ENCODE measurements at regions not wholly inside any gene's neighbourhood (a gene's known extent, or its start where the extent isn't known, plus 50 kb on each side); places are given as distances from the start of the nearest gene placed in this dataset.

- no peaks in the 10 kb centered on the region; the same call in 1 of the 2 replicates for H3K27me3 Mint-ChIP-seq (ENCODE audit: low read depth)
- CTCF ChIA-PET, result no interaction called here
- ATAC-seq (no peak), DNase-seq (ENCODE audit: low spot score) (no peak)
- H3K4me3 Mint-ChIP-seq, result no peak overlapping the region
- H3K27ac Mint-ChIP-seq, result no peak overlapping the region
- POLR2A ChIA-PET, result interaction anchor here (0.6 kb wide), 1 partner anchor 26 kb away, joined by 3 read pairs; no protein-coding TSS in a partner anchor
- no peak for TF ChIP-seq EMX1 (CRISPR knock-in tag; IDR thresholded peaks at IDR 0.05)
- TF ChIP-seq AFF4 (CRISPR knock-in tag; IDR thresholded peaks at IDR 0.05; ENCODE audit: borderline replicate concordance), result no peak
- no peak for TF ChIP-seq ELF4 (CRISPR knock-in tag; IDR thresholded peaks at IDR 0.05; ENCODE audit: low read depth)
- no peak for TF ChIP-seq MAX (CRISPR knock-in tag; IDR thresholded peaks at IDR 0.05)
- H3K9me3 Mint-ChIP-seq, result peaks cover 6% of the 10 kb centered on the region
- peaks cover 9% of the 10 kb centered on the region for H3K4me1 Mint-ChIP-seq
- no peaks in the 10 kb centered on the region for H3K36me3 Mint-ChIP-seq
Measured at GRCh38 chr6:145557474-145557873, 177.8 kb downstream of the EPM2A start.

GRCh38 chr6:145559836-145560235, 175.5 kb downstream of the EPM2A start:
- Mint-ChIP-seq H3K4me3 (no peak overlapping the region), H3K27ac (no peak overlapping the region), H3K4me1 (peaks cover 16% of the 10 kb centered on the region), H3K27me3 (ENCODE audit: low read depth) (no peaks in the 10 kb centered on the region; the same call in 1 of the 2 replicates), H3K9me3 (no peaks in the 10 kb centered on the region), H3K36me3 (no peaks in the 10 kb centered on the region)
- ATAC-seq (no peak), DNase-seq (ENCODE audit: low spot score) (no peak)
- POLR2A ChIA-PET, result no interaction called here
- CTCF ChIA-PET, result no interaction called here
- no peak for TF ChIP-seq ATF3 (CRISPR knock-in tag; conservative IDR thresholded peaks at IDR 0.05)
- no peak for TF ChIP-seq FOXK1 (CRISPR knock-in tag; IDR thresholded peaks at IDR 0.05)
- no peak for TF ChIP-seq ATF2 (CRISPR knock-in tag; IDR thresholded peaks at IDR 0.05; ENCODE audit: borderline replicate concordance, low read depth)
- TF ChIP-seq SP1 (CRISPR knock-in tag; conservative IDR thresholded peaks at IDR 0.05), result no peak
- TF ChIP-seq RORB (CRISPR knock-in tag; IDR thresholded peaks at IDR 0.05), result no peak
- TF ChIP-seq FOXP4 (CRISPR knock-in tag; IDR thresholded peaks at IDR 0.05), result no peak
- TF ChIP-seq OVOL2 (CRISPR knock-in tag; IDR thresholded peaks at IDR 0.05; ENCODE audit: borderline replicate concordance), result no peak
- TF ChIP-seq, protein P1, sequence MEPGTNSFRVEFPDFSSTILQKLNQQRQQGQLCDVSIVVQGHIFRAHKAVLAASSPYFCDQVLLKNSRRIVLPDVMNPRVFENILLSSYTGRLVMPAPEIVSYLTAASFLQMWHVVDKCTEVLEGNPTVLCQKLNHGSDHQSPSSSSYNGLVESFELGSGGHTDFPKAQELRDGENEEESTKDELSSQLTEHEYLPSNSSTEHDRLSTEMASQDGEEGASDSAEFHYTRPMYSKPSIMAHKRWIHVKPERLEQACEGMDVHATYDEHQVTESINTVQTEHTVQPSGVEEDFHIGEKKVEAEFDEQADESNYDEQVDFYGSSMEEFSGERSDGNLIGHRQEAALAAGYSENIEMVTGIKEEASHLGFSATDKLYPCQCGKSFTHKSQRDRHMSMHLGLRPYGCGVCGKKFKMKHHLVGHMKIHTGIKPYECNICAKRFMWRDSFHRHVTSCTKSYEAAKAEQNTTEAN (CRISPR knock-in tag; IDR thresholded peaks at IDR 0.05), result no peak

All from WTC11 (cell line).